ENCODE measurements at regions not wholly inside any gene's neighbourhood (a gene's known extent, or its start where the extent isn't known, plus 50 kb on each side); places are given as distances from the start of the nearest gene placed in this dataset.

- ChIA-PET POLR2A (interaction anchor here (0.5 kb wide), 1 partner anchor 9 kb away, joined by 3 read pairs; no protein-coding TSS in a partner anchor), CTCF (interaction anchor here (1.1 kb wide), 1 partner anchor 816 kb away, joined by 3 read pairs; no protein-coding TSS in a partner anchor)
- Mint-ChIP-seq H3K4me1 (ENCODE audit: insufficient read depth, unreplicated experiment) (peaks cover 4% of the 10 kb centered on the region), H3K27ac (ENCODE audit: low read depth, unreplicated experiment) (no peak overlapping the region), H3K27me3 (ENCODE audit: insufficient read depth, unreplicated experiment) (no peaks in the 10 kb centered on the region), H3K9me3 (ENCODE audit: unreplicated experiment) (no peaks in the 10 kb centered on the region), H3K4me3 (ENCODE audit: unreplicated experiment) (no peak overlapping the region), H3K36me3 (ENCODE audit: insufficient read depth, unreplicated experiment) (peaks cover 6% of the 10 kb centered on the region)
- intact Hi-C loops (cut with micrococcal nuclease), result no loop called here
- no TSS peak for BruUV-seq (replicated peaks)
- no peak for DNase-seq (ENCODE audit: unreplicated experiment)
- no peak for TF ChIP-seq CTCF (IDR thresholded peaks at IDR 0.05; ENCODE audit: unreplicated experiment)
Observed at GRCh38 chr22:27494785-27495184, 306.8 kb downstream of the MN1 start.

- DNase-seq (ENCODE audit: unreplicated experiment), result no peak
- Mint-ChIP-seq H3K27me3 (ENCODE audit: insufficient read depth, unreplicated experiment) (no peaks in the 10 kb centered on the region), H3K4me1 (ENCODE audit: insufficient read depth, unreplicated experiment) (no peaks in the 10 kb centered on the region), H3K9me3 (ENCODE audit: unreplicated experiment) (no peaks in the 10 kb centered on the region), H3K36me3 (ENCODE audit: insufficient read depth, unreplicated experiment) (peaks cover 2% of the 10 kb centered on the region), H3K27ac (ENCODE audit: low read depth, unreplicated experiment) (no peak overlapping the region), H3K4me3 (ENCODE audit: unreplicated experiment) (no peak overlapping the region)
- TF ChIP-seq CTCF (IDR thresholded peaks at IDR 0.05; ENCODE audit: unreplicated experiment), result no peak
- BruUV-seq (replicated peaks), result no TSS peak
- ChIA-PET POLR2A (no interaction called here), CTCF (interaction anchor here (1.1 kb wide), 1 partner anchor 817 kb away, joined by 3 read pairs; no protein-coding TSS in a partner anchor)
- intact Hi-C loops (cut with micrococcal nuclease), result no loop called here
Observed at GRCh38 chr22:27495325-27495724, 306.2 kb downstream of the MN1 start.

- Mint-ChIP-seq H3K4me3 (ENCODE audit: unreplicated experiment) (no peak overlapping the region), H3K9me3 (ENCODE audit: unreplicated experiment) (peaks cover 11% of the 10 kb centered on the region), H3K27me3 (ENCODE audit: insufficient read depth, unreplicated experiment) (no peaks in the 10 kb centered on the region), H3K4me1 (ENCODE audit: insufficient read depth, unreplicated experiment) (no peaks in the 10 kb centered on the region), H3K27ac (ENCODE audit: low read depth, unreplicated experiment) (no peak overlapping the region), H3K36me3 (ENCODE audit: insufficient read depth, unreplicated experiment) (no peaks in the 10 kb centered on the region)
- intact Hi-C loops (cut with micrococcal nuclease), result no loop called here
- no peak for DNase-seq (ENCODE audit: unreplicated experiment)
- ChIA-PET CTCF (interaction anchor here (0.6 kb wide), 1 partner anchor 10 kb away, joined by 4 read pairs; no protein-coding TSS in a partner anchor), POLR2A (no interaction called here)
- no peak for TF ChIP-seq CTCF (IDR thresholded peaks at IDR 0.05; ENCODE audit: unreplicated experiment)
- no TSS peak for BruUV-seq (replicated peaks)
Observed at GRCh38 chr22:27499121-27499520, 302.4 kb downstream of the MN1 start.

GRCh38 chr22:27501191-27501936 is 300.2 kb downstream of the MN1 start:
- CTCF ChIA-PET, result interaction anchor here (0.5 kb wide), 1 partner anchor 89 kb away, joined by 6 read pairs; no protein-coding TSS in a partner anchor
- intact Hi-C loops (cut with micrococcal nuclease), result no loop called here
- no TSS peak for BruUV-seq (replicated peaks)

More at GRCh38 chr22:27501191-27501936, 300.2 kb downstream of the MN1 start:
- Mint-ChIP-seq H3K4me1 (ENCODE audit: insufficient read depth, unreplicated experiment) (no peaks in the 10 kb centered on the region), H3K27me3 (ENCODE audit: insufficient read depth, unreplicated experiment) (no peaks in the 10 kb centered on the region), H3K36me3 (ENCODE audit: insufficient read depth, unreplicated experiment) (no peaks in the 10 kb centered on the region), H3K27ac (ENCODE audit: low read depth, unreplicated experiment) (peak overlapping the region; percentile 59), H3K9me3 (ENCODE audit: unreplicated experiment) (peaks cover 12% of the 10 kb centered on the region), H3K4me3 (ENCODE audit: unreplicated experiment) (no peak overlapping the region)
- no peak for TF ChIP-seq CTCF (IDR thresholded peaks at IDR 0.05; ENCODE audit: unreplicated experiment)
- POLR2A ChIA-PET, result no interaction called here
- DNase-seq (ENCODE audit: unreplicated experiment), result no peak
